GM12878 (cell line): ENCODE measurements at regions not wholly inside any gene's neighbourhood (a gene's known extent, or its start where the extent isn't known, plus 50 kb on each side); places are given as distances from the start of the nearest gene placed in this dataset.

ENCODE experiments used
- ATAC-seq: fragments of 200-7000 bp; cut with Tn5 transposase; 3 replicates; pipeline ENCODE4 v1.9.1; 2020; ENCODE audit warnings: mild to moderate bottlenecking, moderate library complexity
- BruUV-seq: library from RNA; stranded (reverse); fragments of 400-500 nt; replicated peaks from 2 replicates; lab custom pipeline; 2021; lab: Mats Ljungman, UMichigan
- CTCF ChIA-PET: fragments of 300-600 bp; sonication (Branson Sonifier 250); formaldehyde crosslinking; extraction: SDS; loops from one replicate; lab custom pipeline; 2021; ENCODE audit warnings: inconsistent platforms; lab: Yijun Ruan, JAX
- POLR2A ChIA-PET: fragments of 350-600 bp; formaldehyde crosslinking; extraction: SDS; loops from one replicate; lab custom pipeline; 2021; ENCODE audit warnings: inconsistent platforms; lab: Charles Lee
- RAD21 ChIA-PET: fragments of 300-600 bp; sonication (Branson Sonifier 250); formaldehyde crosslinking; loops from one replicate; lab custom pipeline; 2023; ENCODE audit warnings: antibody characterized with exemption; ENCODE audit not compliant: unreplicated experiment; lab: Charles Lee
- SMC1A ChIA-PET: fragments of 300-600 bp; sonication (Branson Sonifier 250); formaldehyde crosslinking; loops from one replicate; lab custom pipeline; 2023; ENCODE audit not compliant: unreplicated experiment, uncharacterized antibody; lab: Charles Lee
- DNase-seq: peaks from one replicate; pipeline ENCODE4 v3.0.0-alpha.2; 2011; ENCODE audit warnings: low read depth, low spot score
- FAIRE-seq: peaks from 3 replicates; lab custom pipeline; 2011; peaks lifted over from hg19 to GRCh38; lab: Jason Lieb, UNC
- H2AFZ ChIP-seq: 2 replicates; pipeline ENCODE4 v1.6.0; 2011; ENCODE audit warnings: low read depth, low read length, control low read depth; ENCODE audit not compliant: control insufficient read depth
- H3K27ac ChIP-seq: 2 replicates; pipeline ENCODE4 v1.5.1; 2011; ENCODE audit warnings: control low read depth; ENCODE audit not compliant: control insufficient read depth, insufficient read depth
- H3K27me3 ChIP-seq, 2 experiments: replicated peaks in 1 of 2; 2 replicates each; pipeline versions ENCODE4 v1.6.0 to v1.6.1; 2011; ENCODE audit warnings: low read length in 1 of 2; ENCODE audit not compliant: control insufficient read depth in 2 of 2, insufficient read depth in 2 of 2
- H3K36me3 ChIP-seq, 2 experiments: 2 replicates each; pipeline ENCODE4 v1.5.1; 2011; ENCODE audit warnings: low read length in 1 of 2; ENCODE audit not compliant: control insufficient read depth in 2 of 2, insufficient read depth in 2 of 2
- H3K4me1 ChIP-seq: 2 replicates; pipeline ENCODE4 v1.6.1; 2011; ENCODE audit warnings: mild to moderate bottlenecking, low read length, moderate library complexity, mixed read lengths; ENCODE audit not compliant: control insufficient read depth, insufficient read depth
- H3K4me2 ChIP-seq: 2 replicates; pipeline ENCODE4 v1.6.0; 2011; ENCODE audit warnings: control low read depth; ENCODE audit not compliant: control insufficient read depth, insufficient read depth
- H3K4me3 ChIP-seq: fragments of 200-600 bp; sonication (generic); 2 replicates; pipeline ENCODE4 v1.5.1; 2016
- H3K79me2 ChIP-seq: 2 replicates; pipeline ENCODE4 v1.6.0; 2011; ENCODE audit warnings: low read length; ENCODE audit not compliant: control insufficient read depth, insufficient read depth
- H3K9ac ChIP-seq: 2 replicates; pipeline ENCODE4 v1.8.0; 2011; ENCODE audit warnings: low read length, control low read depth, mixed read lengths; ENCODE audit not compliant: control insufficient read depth, insufficient read depth
- H3K9me3 ChIP-seq: replicated peaks from 3 replicates; pipeline ENCODE4 v1.5.1; 2011; ENCODE audit warnings: mild to moderate bottlenecking, low read length; ENCODE audit not compliant: control insufficient read depth, insufficient read depth
- H4K20me1 ChIP-seq: 2 replicates; pipeline ENCODE4 v1.6.0; 2011; ENCODE audit not compliant: control insufficient read depth, insufficient read depth
- IRF4 ChIP-seq: IDR thresholded peaks from 2 replicates; pipeline ENCODE4 v1.6.1; 2011; ENCODE audit warnings: low read depth, low read length
- PAX5 ChIP-seq: IDR thresholded peaks from 2 replicates; pipeline ENCODE4 v1.6.1; 2011; ENCODE audit warnings: low read depth, low read length, borderline replicate concordance
- POLR2AphosphoS2 ChIP-seq: IDR thresholded peaks from 2 replicates; pipeline ENCODE4 v1.6.1; 2011; ENCODE audit warnings: low read depth, mild to moderate bottlenecking, low read length, improper control_type of control experiment, moderate library complexity
- RAD21 ChIP-seq: IDR thresholded peaks from 2 replicates; pipeline ENCODE4 v1.6.1; 2011; ENCODE audit warnings: mild to moderate bottlenecking, low read depth, low read length, moderate library complexity; ENCODE audit not compliant: insufficient read depth
- RUNX3 ChIP-seq: IDR thresholded peaks from 2 replicates; pipeline ENCODE4 v1.6.1; 2012; ENCODE audit warnings: low read length, inconsistent platforms
- SMC3 ChIP-seq: IDR thresholded peaks from 2 replicates; pipeline ENCODE4 v1.6.1; 2011; ENCODE audit warnings: low read length, improper control_type of control experiment, borderline replicate concordance
- YY1 ChIP-seq: IDR thresholded peaks from 2 replicates; pipeline ENCODE4 v1.6.1; 2011; ENCODE audit warnings: low read depth, mild to moderate bottlenecking, low read length
- WGBS: methylation state at CpG from one replicate; pipeline ENCODE4 v1.1.6; 2016; ENCODE audit warnings: low lambda C conversion rate; ENCODE audit not compliant: insufficient replicate concordance, insufficient coverage; ENCODE audit errors: missing lambda C conversion rate; 5-methylcytosine and 5-hydroxymethylcytosine counted together
- in situ Hi-C: fragments of 300-500 bp; cut with MboI; formaldehyde crosslinking; loops from 9 replicates; pipeline ENCODE4 v1.14.3; 2018; ENCODE audit warnings: mixed read lengths
- intact Hi-C: fragments of 100-400 bp; cut with micrococcal nuclease; formaldehyde crosslinking; loops from one replicate; pipeline ENCODE4 v1.14.2; 2022; ENCODE audit not compliant: unreplicated experiment
- TF ChIP-seq, protein P1 (sequence below), 3 experiments: IDR thresholded peaks in 2 of 3; conservative IDR thresholded peaks in 1 of 3; 2 replicates each; pipeline ENCODE4 v1.5.1; 2011; ENCODE audit warnings: low read depth in 3 of 3, low read length in 3 of 3, mild to moderate bottlenecking in 3 of 3, control low read depth in 2 of 3, moderate library complexity in 2 of 3, inconsistent platforms in 1 of 3, mixed read lengths in 1 of 3; ENCODE audit not compliant: control insufficient read depth in 2 of 3, insufficient read depth in 1 of 3; ENCODE audit errors: extremely low read depth in 1 of 3
- TF ChIP-seq, protein P2 (sequence below): fragments of 450-650 bp; IDR thresholded peaks from 2 replicates; pipeline ENCODE4 v1.6.1; 2016; ENCODE audit warnings: mild to moderate bottlenecking

DNA sequence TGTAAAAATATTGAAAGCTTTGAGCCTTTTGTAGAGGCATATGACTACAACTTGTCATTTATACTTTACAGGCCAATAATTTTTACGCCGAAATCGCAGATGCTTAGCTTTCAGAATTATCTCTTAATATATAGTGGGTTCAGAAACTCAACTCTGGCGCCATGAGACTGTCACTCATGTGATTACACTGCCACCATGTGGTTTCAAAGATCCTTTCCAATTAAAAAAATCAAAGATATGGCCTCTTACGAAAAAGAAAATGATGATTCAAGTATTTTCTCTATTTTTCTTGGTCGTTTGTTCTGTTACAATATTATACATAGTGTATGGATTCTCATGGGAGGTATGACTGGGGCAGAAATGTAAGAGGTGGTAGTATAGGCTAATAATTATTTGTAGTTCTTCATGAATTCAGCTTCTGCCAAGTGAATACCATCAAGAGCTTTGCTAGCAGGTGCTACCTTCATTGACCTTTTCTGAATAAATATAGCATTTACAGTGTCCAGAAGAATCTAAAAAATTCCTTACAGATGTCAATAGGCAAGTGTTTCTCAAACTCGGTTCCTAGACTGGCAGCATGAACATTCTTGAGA lies 751.7 kb upstream of the GOLIM4 start:
- ATAC-seq: peak; percentile 77
- ChIA-PET SMC1A (interaction anchor here (0.8 to 3.8 kb wide), 16 partner anchors 9 to 934 kb away, joined by 3 to 37 read pairs (median 4); no protein-coding TSS in a partner anchor), POLR2A (no interaction called here), CTCF (interaction anchor here (0.6 to 4.9 kb wide), 33 partner anchors 9 to 680 kb away, joined by 3 to 59 read pairs (median 4); no protein-coding TSS in a partner anchor), RAD21 (interaction anchor here (0.6 to 2.5 kb wide), 7 partner anchors 148 to 636 kb away, joined by 3 to 31 read pairs (median 7); no protein-coding TSS in a partner anchor)
- no peak overlapping the region for H2AFZ ChIP-seq
- no peaks in the 10 kb centered on the region for H3K4me1 ChIP-seq
- BruUV-seq: no TSS peak
- in situ Hi-C loops: loop anchor here (5.0 kb wide), 2 partner anchors 335 to 635 kb away; no protein-coding TSS in a partner anchor
- intact Hi-C loops: loop anchor here (1.0 to 10.0 kb wide), 4 partner anchors 227 to 803 kb away; no protein-coding TSS in a partner anchor
- no peak overlapping the region for H3K4me2 ChIP-seq
- 2% methylated on average over 7 of the region's 7 CpGs for WGBS
- H3K27ac ChIP-seq: no peak overlapping the region
- no peak overlapping the region for H3K4me3 ChIP-seq
- FAIRE-seq: peak; percentile 80
- H4K20me1 ChIP-seq: no peaks in the 10 kb centered on the region
- H3K36me3 ChIP-seq: no peaks in the 10 kb centered on the region
- no peaks in the 10 kb centered on the region for H3K79me2 ChIP-seq
- no peak for TF ChIP-seq PAX5
- no peak for TF ChIP-seq POLR2AphosphoS2
- TF ChIP-seq RUNX3: peak; percentile 27; the same call in 1 of the 2 replicates
- 0 out of 2 replicates have a peak, but pooled peaks have one; percentile 49 for TF ChIP-seq IRF4
- TF ChIP-seq, protein P1, sequence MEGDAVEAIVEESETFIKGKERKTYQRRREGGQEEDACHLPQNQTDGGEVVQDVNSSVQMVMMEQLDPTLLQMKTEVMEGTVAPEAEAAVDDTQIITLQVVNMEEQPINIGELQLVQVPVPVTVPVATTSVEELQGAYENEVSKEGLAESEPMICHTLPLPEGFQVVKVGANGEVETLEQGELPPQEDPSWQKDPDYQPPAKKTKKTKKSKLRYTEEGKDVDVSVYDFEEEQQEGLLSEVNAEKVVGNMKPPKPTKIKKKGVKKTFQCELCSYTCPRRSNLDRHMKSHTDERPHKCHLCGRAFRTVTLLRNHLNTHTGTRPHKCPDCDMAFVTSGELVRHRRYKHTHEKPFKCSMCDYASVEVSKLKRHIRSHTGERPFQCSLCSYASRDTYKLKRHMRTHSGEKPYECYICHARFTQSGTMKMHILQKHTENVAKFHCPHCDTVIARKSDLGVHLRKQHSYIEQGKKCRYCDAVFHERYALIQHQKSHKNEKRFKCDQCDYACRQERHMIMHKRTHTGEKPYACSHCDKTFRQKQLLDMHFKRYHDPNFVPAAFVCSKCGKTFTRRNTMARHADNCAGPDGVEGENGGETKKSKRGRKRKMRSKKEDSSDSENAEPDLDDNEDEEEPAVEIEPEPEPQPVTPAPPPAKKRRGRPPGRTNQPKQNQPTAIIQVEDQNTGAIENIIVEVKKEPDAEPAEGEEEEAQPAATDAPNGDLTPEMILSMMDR (IDR thresholded peaks at IDR 0.05 in 2 of 3, conservative IDR thresholded peaks at IDR 0.05 in 1 of 3; ENCODE audit: control insufficient read depth in 2 of 3, extremely low read depth in 1 of 3, insufficient read depth in 1 of 3, low read depth in 3 of 3, low read length in 3 of 3): peak; percentile 41 to 76 (median 46); a peak in 5 of 6 replicates
- TF ChIP-seq, protein P2, sequence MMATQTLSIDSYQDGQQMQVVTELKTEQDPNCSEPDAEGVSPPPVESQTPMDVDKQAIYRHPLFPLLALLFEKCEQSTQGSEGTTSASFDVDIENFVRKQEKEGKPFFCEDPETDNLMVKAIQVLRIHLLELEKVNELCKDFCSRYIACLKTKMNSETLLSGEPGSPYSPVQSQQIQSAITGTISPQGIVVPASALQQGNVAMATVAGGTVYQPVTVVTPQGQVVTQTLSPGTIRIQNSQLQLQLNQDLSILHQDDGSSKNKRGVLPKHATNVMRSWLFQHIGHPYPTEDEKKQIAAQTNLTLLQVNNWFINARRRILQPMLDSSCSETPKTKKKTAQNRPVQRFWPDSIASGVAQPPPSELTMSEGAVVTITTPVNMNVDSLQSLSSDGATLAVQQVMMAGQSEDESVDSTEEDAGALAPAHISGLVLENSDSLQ: peak; percentile 62
- TF ChIP-seq SMC3: peak; percentile 78; the same call in 1 of the 2 replicates
- peak; percentile 69; the same call in 1 of the 2 replicates for TF ChIP-seq YY1
- peak; percentile 79 for TF ChIP-seq RAD21
- H3K9me3 ChIP-seq: no peaks in the 10 kb centered on the region
- no peak overlapping the region for H3K9ac ChIP-seq
- H3K27me3 ChIP-seq: no peaks in the 10 kb centered on the region
- DNase-seq: peak; percentile 12
